ENCODE measurements at regions not wholly inside any gene's neighbourhood (a gene's known extent, or its start where the extent isn't known, plus 50 kb on each side); places are given as distances from the start of the nearest gene placed in this dataset.

DNA sequence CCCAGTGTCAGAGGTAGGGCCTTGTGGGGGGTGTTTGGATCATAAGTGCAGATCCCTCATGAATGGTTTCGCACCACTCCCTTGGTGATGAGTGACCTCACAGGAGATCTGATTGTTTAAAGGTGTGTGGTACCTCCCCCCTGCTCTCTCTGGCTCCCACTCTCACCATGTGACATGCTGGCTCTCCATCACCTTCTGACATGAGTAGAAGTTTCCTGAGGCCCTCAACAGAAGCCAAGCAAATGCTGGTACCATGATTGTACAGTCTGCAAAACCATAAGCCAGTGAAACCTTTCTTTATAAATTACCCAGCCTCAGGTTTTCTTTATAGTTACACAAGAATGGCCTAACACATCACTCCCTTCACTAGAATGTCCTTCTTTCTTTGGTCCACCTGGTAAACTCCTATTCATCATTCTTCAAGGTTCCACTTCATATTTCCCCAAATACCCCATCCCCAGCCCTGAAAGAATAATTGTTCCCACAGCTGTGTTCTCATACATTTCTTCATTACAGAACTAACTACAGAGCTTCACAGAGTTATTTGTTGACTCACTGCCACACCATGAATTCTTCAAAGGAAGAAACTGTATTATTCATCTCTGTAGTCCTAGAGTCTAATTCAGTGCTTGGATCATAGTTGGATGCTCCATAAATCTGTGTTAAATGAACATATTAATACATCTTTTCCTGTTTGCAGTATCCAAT lies 81.2 kb upstream of the STK17B start:
- no peak overlapping the region for H3K27ac ChIP-seq (ENCODE audit: extremely low read depth, low read depth, low read length)
- DNase-seq (ENCODE audit: extremely low read depth in 1 of 4, low spot score in 3 of 4) (no peak), FAIRE-seq (no peak), ATAC-seq (no peak)
- no peaks in the 10 kb centered on the region for H4K20me1 ChIP-seq (replicated peaks; ENCODE audit: control insufficient read depth, insufficient read depth, low read length)
- H3K9me1 ChIP-seq (ENCODE audit: control insufficient read depth, insufficient read depth, low read length) = no peaks in the 10 kb centered on the region
- BruUV-seq (replicated peaks) = no TSS peak
- no peaks in the 10 kb centered on the region for H3K79me2 ChIP-seq (ENCODE audit: control insufficient read depth, insufficient read depth, low read length)
- peaks cover 0 to 8% of the 10 kb centered on the region in 2 experiments; a peak in 2 of 5 replicates for H3K4me1 ChIP-seq (replicated peaks in 1 of 2; ENCODE audit: control insufficient read depth in 2 of 2, insufficient read depth in 2 of 2, low read length in 2 of 2)
- no peaks in the 10 kb centered on the region for H3K9me3 ChIP-seq (replicated peaks; ENCODE audit: control insufficient read depth, insufficient read depth, low read depth, low read length)
- ChIA-PET CTCF (ENCODE audit: low intra/inter-chr PET ratio) (no interaction called here), POLR2A (interaction anchor here (0.6 kb wide), 1 partner anchor 13 kb away, joined by 3 read pairs; no protein-coding TSS in a partner anchor)
- no peaks in the 10 kb centered on the region for H3K36me3 ChIP-seq (ENCODE audit: control insufficient read depth, insufficient read depth, low read length)
- no peak overlapping the region for H3K4me3 ChIP-seq
- 100% methylated on average over 1 of the region's 1 CpG for WGBS (ENCODE audit: insufficient coverage, low coverage, missing lambda C conversion rate)
- intact Hi-C loops (cut with micrococcal nuclease) (no loop called here), in situ Hi-C loops (cut with MboI) (no loop called here)
- no peak overlapping the region for H2AFZ ChIP-seq (ENCODE audit: low read depth, low read length)
- TF ChIP-seq SIN3B (IDR thresholded peaks at IDR 0.05; ENCODE audit: low read depth) (no peak), HNRNPLL (IDR thresholded peaks at IDR 0.05; ENCODE audit: low read depth, low read length, poor library complexity, severe bottlenecking) (no peak), SNIP1 (IDR thresholded peaks at IDR 0.05; ENCODE audit: low read depth) (no peak), SUPT5H (IDR thresholded peaks at IDR 0.05) (no peak)
- H3K9ac ChIP-seq (ENCODE audit: insufficient read depth in 1 of 2, low read depth in 2 of 2, low read length in 2 of 2) = no peak overlapping the region
- no peaks in the 10 kb centered on the region for H3K27me3 ChIP-seq (ENCODE audit: control insufficient read depth in 2 of 2, insufficient read depth in 2 of 2, low read length in 2 of 2)
- no peak overlapping the region for H3K4me2 ChIP-seq (ENCODE audit: insufficient read depth, low read length)

DNA sequence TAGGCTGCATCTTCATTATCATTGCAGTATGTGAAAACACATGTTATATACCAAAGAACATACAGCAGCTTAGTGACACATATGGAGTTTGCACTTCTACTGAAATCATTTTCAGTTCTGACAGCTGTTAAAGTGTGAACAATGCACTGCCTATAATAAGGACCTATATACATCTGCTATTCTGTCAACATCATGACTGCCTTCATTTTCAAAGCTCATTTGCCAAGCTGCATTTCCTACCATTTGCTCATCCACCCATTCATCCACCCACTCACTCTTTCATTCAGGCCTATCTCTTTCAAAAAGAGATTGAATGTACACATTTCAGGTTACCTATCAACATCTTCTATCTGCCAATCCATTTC lies 81.7 kb upstream of the STK17B start:
- no peaks in the 10 kb centered on the region for H4K20me1 ChIP-seq (replicated peaks; ENCODE audit: control insufficient read depth, insufficient read depth, low read length)
- no peaks in the 10 kb centered on the region for H3K36me3 ChIP-seq (ENCODE audit: control insufficient read depth, insufficient read depth, low read length)
- no peak overlapping the region for H3K9ac ChIP-seq (ENCODE audit: insufficient read depth in 1 of 2, low read depth in 2 of 2, low read length in 2 of 2)
- ChIA-PET CTCF (ENCODE audit: low intra/inter-chr PET ratio) (no interaction called here), POLR2A (no interaction called here)
- no peak for FAIRE-seq
- ATAC-seq = no peak
- H3K79me2 ChIP-seq (ENCODE audit: control insufficient read depth, insufficient read depth, low read length) = no peaks in the 10 kb centered on the region
- H3K27ac ChIP-seq (ENCODE audit: extremely low read depth, low read depth, low read length) = no peak overlapping the region
- no peak overlapping the region for H3K4me3 ChIP-seq
- H3K4me1 ChIP-seq (replicated peaks in 1 of 2; ENCODE audit: control insufficient read depth in 2 of 2, insufficient read depth in 2 of 2, low read length in 2 of 2) = peaks cover 0 to 8% of the 10 kb centered on the region in 2 experiments; a peak in 2 of 5 replicates
- no peak overlapping the region for H2AFZ ChIP-seq (ENCODE audit: low read depth, low read length)
- BruUV-seq (replicated peaks) = no TSS peak
- H3K9me3 ChIP-seq (replicated peaks; ENCODE audit: control insufficient read depth, insufficient read depth, low read depth, low read length) = no peaks in the 10 kb centered on the region
- no peak overlapping the region for H3K4me2 ChIP-seq (ENCODE audit: insufficient read depth, low read length)
- in situ Hi-C loops (cut with MboI) = no loop called here
- TF ChIP-seq MAFG (tag; conservative IDR thresholded peaks at IDR 0.05) = no peak
- peak; percentile 45; the same call in 1 of the 2 replicates for TF ChIP-seq EGR1 (conservative IDR thresholded peaks at IDR 0.05)
- TF ChIP-seq, protein P1, sequence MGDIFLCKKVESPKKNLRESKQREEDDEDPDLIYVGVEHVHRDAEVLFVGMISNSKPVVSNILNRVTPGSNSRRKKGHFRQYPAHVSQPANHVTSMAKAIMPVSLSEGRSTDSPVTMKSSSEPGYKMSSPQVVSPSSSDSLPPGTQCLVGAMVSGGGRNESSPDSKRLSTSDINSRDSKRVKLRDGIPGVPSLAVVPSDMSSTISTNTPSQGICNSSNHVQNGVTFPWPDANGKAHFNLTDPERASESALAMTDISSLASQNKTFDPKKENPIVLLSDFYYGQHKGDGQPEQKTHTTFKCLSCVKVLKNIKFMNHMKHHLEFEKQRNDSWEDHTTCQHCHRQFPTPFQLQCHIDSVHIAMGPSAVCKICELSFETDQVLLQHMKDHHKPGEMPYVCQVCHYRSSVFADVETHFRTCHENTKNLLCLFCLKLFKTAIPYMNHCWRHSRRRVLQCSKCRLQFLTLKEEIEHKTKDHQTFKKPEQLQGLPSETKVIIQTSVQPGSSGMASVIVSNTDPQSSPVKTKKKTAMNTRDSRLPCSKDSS (IDR thresholded peaks at IDR 0.05; ENCODE audit: low read depth, partially characterized antibody) = no peak
- no peak for DNase-seq (ENCODE audit: extremely low read depth in 1 of 4, low spot score in 3 of 4)
- no peaks in the 10 kb centered on the region for H3K27me3 ChIP-seq (ENCODE audit: control insufficient read depth in 2 of 2, insufficient read depth in 2 of 2, low read length in 2 of 2)
- intact Hi-C loops (cut with micrococcal nuclease) = no loop called here
- no peaks in the 10 kb centered on the region for H3K9me1 ChIP-seq (ENCODE audit: control insufficient read depth, insufficient read depth, low read length)
